SK-N-SH (cell line): ENCODE measurements at regions not wholly inside any gene's neighbourhood (a gene's known extent, or its start where the extent isn't known, plus 50 kb on each side); places are given as distances from the start of the nearest gene placed in this dataset.

Experiments used
- CTCF ChIA-PET: fragments of 300-600, 350-600 bp; formaldehyde crosslinking; extraction: SDS; loops from one replicate; lab custom pipeline; 2021; lab: Yijun Ruan, JAX
- POLR2A ChIA-PET: fragments of 350-600 bp; sonication (Branson Sonifier 250); formaldehyde crosslinking; extraction: SDS; loops from one replicate; lab custom pipeline; 2020; ENCODE audit warnings: antibody characterized with exemption, inconsistent platforms; lab: Yijun Ruan, JAX
- DNase-seq: peaks from one replicate; pipeline ENCODE4 v3.0.0; 2012
- H2AFZ ChIP-seq: fragments of 200-600 bp; sonication (generic); 2 replicates; pipeline ENCODE4 v1.8.1; 2016; ENCODE audit warnings: antibody characterized with exemption, mild to moderate bottlenecking, low read depth
- H3F3A ChIP-seq: fragments of 200-600 bp; sonication (generic); replicated peaks from 2 replicates; pipeline ENCODE3; 2016; ENCODE audit warnings: antibody characterized with exemption, mild to moderate bottlenecking; ENCODE audit not compliant: insufficient read depth
- H3K27ac ChIP-seq, 2 experiments: fragments of 200-500 bp in 1 of 2; fragments of 200-600 bp in 1 of 2; sonication (Bioruptor generic) in 1 of 2; sonication (generic), shearing (Covaris generic) in 1 of 2; 2 replicates each; pipeline versions ENCODE4 v1.5.1 to v1.6.1; 2014 to 2016; ENCODE audit warnings: low read depth in 2 of 2, inconsistent platforms in 1 of 2, low read length in 1 of 2, mild to moderate bottlenecking in 1 of 2, mixed read lengths in 1 of 2
- H3K27me3 ChIP-seq: fragments of 200-600 bp; sonication (generic), shearing (Covaris generic); 2 replicates; pipeline ENCODE4 v1.6.1; 2016; ENCODE audit warnings: mixed run types; ENCODE audit not compliant: insufficient read depth
- H3K36me3 ChIP-seq, 2 experiments: fragments of 200-500 bp in 1 of 2; fragments of 200-600 bp in 1 of 2; sonication (Bioruptor generic) in 1 of 2; sonication (generic) in 1 of 2; replicated peaks in 1 of 2; 2 replicates each; pipeline versions ENCODE3 to v1.5.1; 2014 to 2016; ENCODE audit warnings: low read length in 1 of 2, mild to moderate bottlenecking in 1 of 2; ENCODE audit not compliant: insufficient read depth in 2 of 2, control insufficient read depth in 1 of 2
- H3K4me1 ChIP-seq, 2 experiments: fragments of 200-500 bp in 1 of 2; fragments of 200-600 bp in 1 of 2; sonication (Bioruptor generic) in 1 of 2; sonication (generic), shearing (Covaris generic) in 1 of 2; 2 replicates each; pipeline versions ENCODE4 v1.5.1 to v1.6.1; 2014 to 2016; ENCODE audit warnings: low read depth in 1 of 2, low read length in 1 of 2, mixed run types in 1 of 2; ENCODE audit not compliant: insufficient read depth in 2 of 2, control insufficient read depth in 1 of 2
- H3K4me2 ChIP-seq: fragments of 200-600 bp; sonication (generic), shearing (Covaris generic); 2 replicates; pipeline ENCODE4 v1.6.1; 2017; ENCODE audit warnings: mixed run types
- H3K4me3 ChIP-seq, 2 experiments: fragments of 200-500 bp in 1 of 2; fragments of 200-600 bp in 1 of 2; sonication (Bioruptor generic) in 1 of 2; sonication (generic), shearing (Covaris generic) in 1 of 2; 2 replicates each; pipeline versions ENCODE4 v1.5.1 to v1.8.1; 2014 to 2016; ENCODE audit warnings: low read depth in 2 of 2, inconsistent platforms in 1 of 2, low read length in 1 of 2, mild to moderate bottlenecking in 1 of 2, mixed read lengths in 1 of 2, moderate library complexity in 1 of 2
- H3K79me2 ChIP-seq: fragments of 200-600 bp; sonication (generic); 2 replicates; pipeline ENCODE4 v1.8.1; 2017; ENCODE audit warnings: mild to moderate bottlenecking; ENCODE audit not compliant: insufficient read depth
- H3K9ac ChIP-seq: fragments of 200-600 bp; sonication (generic); 2 replicates; pipeline ENCODE4 v1.6.1; 2017; ENCODE audit warnings: mixed run types
- H3K9me2 ChIP-seq: fragments of 200-600 bp; sonication (generic); 2 replicates; pipeline ENCODE4 v1.6.1; 2017; ENCODE audit warnings: mixed run types
- H3K9me3 ChIP-seq: fragments of 200-600 bp; sonication (generic); 2 replicates; pipeline ENCODE4 v1.6.1; 2017; ENCODE audit warnings: mixed run types, mild to moderate bottlenecking, moderate library complexity
- H4K20me1 ChIP-seq: fragments of 200-600 bp; sonication (generic); 2 replicates; pipeline ENCODE4 v1.6.1; 2017; ENCODE audit warnings: mild to moderate bottlenecking, mixed run types; ENCODE audit not compliant: insufficient read depth
- CHD2 ChIP-seq: fragments of 150-350 bp; IDR thresholded peaks from 2 replicates; pipeline ENCODE4 v1.6.1; 2018; ENCODE audit warnings: low read length; ENCODE audit not compliant: partially characterized antibody
- ELF1 ChIP-seq: IDR thresholded peaks from 2 replicates; pipeline ENCODE4 v1.4.0; 2012
- EP300 ChIP-seq, 2 experiments: IDR thresholded peaks; 2 replicates each; pipeline versions ENCODE4 v1.4.0 to v1.6.1; 2012; ENCODE audit warnings: borderline replicate concordance in 1 of 2, low read depth in 1 of 2, low read length in 1 of 2
- FOXM1 ChIP-seq: IDR thresholded peaks from 2 replicates; pipeline ENCODE4 v1.4.0; 2012; ENCODE audit warnings: low read depth, mild to moderate bottlenecking
- JUND ChIP-seq: IDR thresholded peaks from 2 replicates; pipeline ENCODE4 v1.4.0; 2012
- MEF2A ChIP-seq: IDR thresholded peaks from 2 replicates; pipeline ENCODE4 v1.4.0; 2012; ENCODE audit warnings: low read depth, borderline replicate concordance
- MXI1 ChIP-seq: IDR thresholded peaks from 2 replicates; pipeline ENCODE4 v1.6.1; 2012; ENCODE audit warnings: mild to moderate bottlenecking, low read depth, low read length, improper control_type of control experiment
- NFIC ChIP-seq: IDR thresholded peaks from 2 replicates; pipeline ENCODE4 v1.4.0; 2012; ENCODE audit warnings: borderline replicate concordance
- POLR2AphosphoS5 ChIP-seq: IDR thresholded peaks from 2 replicates; pipeline ENCODE4 v1.6.1; 2012; ENCODE audit warnings: low read depth, low read length
- RAD21 ChIP-seq: IDR thresholded peaks from 2 replicates; pipeline ENCODE4 v1.6.1; 2012; ENCODE audit warnings: mild to moderate bottlenecking, low read length
- RFX5 ChIP-seq: IDR thresholded peaks from 2 replicates; pipeline ENCODE4 v1.6.1; 2012; ENCODE audit warnings: mild to moderate bottlenecking, improper control_type of control experiment, low read length
- SIN3A ChIP-seq: IDR thresholded peaks from 2 replicates; pipeline ENCODE4 v1.6.1; 2012; ENCODE audit warnings: low read depth, mild to moderate bottlenecking, low read length, moderate library complexity, borderline replicate concordance
- SMC3 ChIP-seq: IDR thresholded peaks from 2 replicates; pipeline ENCODE4 v1.6.1; 2012; ENCODE audit warnings: low read depth, low read length, improper control_type of control experiment
- TAF1 ChIP-seq: IDR thresholded peaks from 2 replicates; pipeline ENCODE4 v1.6.1; 2012; ENCODE audit warnings: low read depth, mild to moderate bottlenecking, low read length, moderate library complexity, borderline replicate concordance
- YY1 ChIP-seq: IDR thresholded peaks from 2 replicates; pipeline ENCODE4 v1.4.0; 2012; ENCODE audit warnings: low read depth, mild to moderate bottlenecking
- WGBS: methylation state at CpG from one replicate; pipeline ENCODE4 v1.1.6; 2017; ENCODE audit warnings: low lambda C conversion rate; 5-methylcytosine and 5-hydroxymethylcytosine counted together
- TF ChIP-seq, protein P1 (sequence below): IDR thresholded peaks from 2 replicates; pipeline ENCODE4; 2012
- TF ChIP-seq, protein P2 (sequence below): IDR thresholded peaks from 2 replicates; pipeline ENCODE4 v1.4.0; 2012; ENCODE audit warnings: low read depth, borderline replicate concordance
- TF ChIP-seq, protein P3 (sequence below): IDR thresholded peaks from 2 replicates; pipeline ENCODE4 v1.4.0; 2012; ENCODE audit warnings: low read depth, borderline replicate concordance
- TF ChIP-seq, protein P4 (sequence below): IDR thresholded peaks from 2 replicates; pipeline ENCODE4 v1.4.0; 2012; ENCODE audit warnings: low read depth
- TF ChIP-seq, protein P5 (sequence below): IDR thresholded peaks from 2 replicates; pipeline ENCODE4 v1.6.1; 2012; ENCODE audit warnings: mild to moderate bottlenecking, low read depth, low read length, moderate library complexity

DNA sequence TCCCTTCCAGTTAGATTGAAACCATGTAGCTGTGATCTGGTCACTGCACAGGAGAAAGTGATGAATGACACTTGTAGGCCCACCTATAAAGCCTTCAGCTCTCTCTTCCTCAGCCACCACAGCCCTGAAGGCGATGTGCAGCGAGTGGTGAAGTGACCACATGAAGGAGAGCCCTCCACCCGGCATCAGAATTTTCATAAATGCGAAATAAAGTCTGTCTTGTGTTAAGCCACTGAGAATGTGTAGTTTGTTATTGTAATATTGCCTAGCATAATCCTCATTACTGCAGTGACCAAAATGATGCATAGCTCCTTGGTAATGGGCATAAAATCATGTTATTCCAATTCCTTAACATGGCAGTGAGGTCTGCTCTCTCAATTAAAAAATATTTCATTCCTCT, 122.1 kb upstream of the LYPLAL1 start:
- ChIA-PET CTCF (no interaction called here), POLR2A (no interaction called here)
- WGBS, result 74% methylated on average over 4 of the region's 4 CpGs
- Histone ChIP-seq H3K4me1 (no peaks in the 10 kb centered on the region; a peak in 1 of 4 replicates), H3K36me3 (no peaks in the 10 kb centered on the region), H3F3A (no peaks in the 10 kb centered on the region), H3K27ac (no peak overlapping the region), H3K27me3 (no peaks in the 10 kb centered on the region), H3K79me2 (no peaks in the 10 kb centered on the region), H2AFZ (no peak overlapping the region), H4K20me1 (no peaks in the 10 kb centered on the region), H3K9ac (no peak overlapping the region), H3K4me2 (no peak overlapping the region), H3K9me3 (no peaks in the 10 kb centered on the region), H3K4me3 (no peak overlapping the region), H3K9me2 (no peaks in the 10 kb centered on the region)
- no peak for DNase-seq
- TF ChIP-seq, protein P1, sequence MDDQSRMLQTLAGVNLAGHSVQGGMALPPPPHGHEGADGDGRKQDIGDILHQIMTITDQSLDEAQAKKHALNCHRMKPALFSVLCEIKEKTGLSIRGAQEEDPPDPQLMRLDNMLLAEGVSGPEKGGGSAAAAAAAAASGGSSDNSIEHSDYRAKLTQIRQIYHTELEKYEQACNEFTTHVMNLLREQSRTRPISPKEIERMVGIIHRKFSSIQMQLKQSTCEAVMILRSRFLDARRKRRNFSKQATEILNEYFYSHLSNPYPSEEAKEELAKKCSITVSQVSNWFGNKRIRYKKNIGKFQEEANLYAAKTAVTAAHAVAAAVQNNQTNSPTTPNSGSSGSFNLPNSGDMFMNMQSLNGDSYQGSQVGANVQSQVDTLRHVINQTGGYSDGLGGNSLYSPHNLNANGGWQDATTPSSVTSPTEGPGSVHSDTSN, result no peak
- TF ChIP-seq RFX5, result no peak
- TF ChIP-seq EP300 (IDR thresholded peaks at IDR 0.05; ENCODE audit: borderline replicate concordance in 1 of 2, low read depth in 1 of 2, low read length in 1 of 2), result no peak
- no peak for TF ChIP-seq JUND
- no peak for TF ChIP-seq TAF1
- TF ChIP-seq SIN3A, result no peak
- TF ChIP-seq RAD21, result no peak
- TF ChIP-seq, protein P2, sequence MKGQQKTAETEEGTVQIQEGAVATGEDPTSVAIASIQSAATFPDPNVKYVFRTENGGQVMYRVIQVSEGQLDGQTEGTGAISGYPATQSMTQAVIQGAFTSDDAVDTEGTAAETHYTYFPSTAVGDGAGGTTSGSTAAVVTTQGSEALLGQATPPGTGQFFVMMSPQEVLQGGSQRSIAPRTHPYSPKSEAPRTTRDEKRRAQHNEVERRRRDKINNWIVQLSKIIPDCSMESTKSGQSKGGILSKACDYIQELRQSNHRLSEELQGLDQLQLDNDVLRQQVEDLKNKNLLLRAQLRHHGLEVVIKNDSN, result no peak
- no peak for TF ChIP-seq FOXM1
- no peak for TF ChIP-seq MXI1
- TF ChIP-seq SMC3, result no peak
- no peak for TF ChIP-seq NFIC

DNA sequence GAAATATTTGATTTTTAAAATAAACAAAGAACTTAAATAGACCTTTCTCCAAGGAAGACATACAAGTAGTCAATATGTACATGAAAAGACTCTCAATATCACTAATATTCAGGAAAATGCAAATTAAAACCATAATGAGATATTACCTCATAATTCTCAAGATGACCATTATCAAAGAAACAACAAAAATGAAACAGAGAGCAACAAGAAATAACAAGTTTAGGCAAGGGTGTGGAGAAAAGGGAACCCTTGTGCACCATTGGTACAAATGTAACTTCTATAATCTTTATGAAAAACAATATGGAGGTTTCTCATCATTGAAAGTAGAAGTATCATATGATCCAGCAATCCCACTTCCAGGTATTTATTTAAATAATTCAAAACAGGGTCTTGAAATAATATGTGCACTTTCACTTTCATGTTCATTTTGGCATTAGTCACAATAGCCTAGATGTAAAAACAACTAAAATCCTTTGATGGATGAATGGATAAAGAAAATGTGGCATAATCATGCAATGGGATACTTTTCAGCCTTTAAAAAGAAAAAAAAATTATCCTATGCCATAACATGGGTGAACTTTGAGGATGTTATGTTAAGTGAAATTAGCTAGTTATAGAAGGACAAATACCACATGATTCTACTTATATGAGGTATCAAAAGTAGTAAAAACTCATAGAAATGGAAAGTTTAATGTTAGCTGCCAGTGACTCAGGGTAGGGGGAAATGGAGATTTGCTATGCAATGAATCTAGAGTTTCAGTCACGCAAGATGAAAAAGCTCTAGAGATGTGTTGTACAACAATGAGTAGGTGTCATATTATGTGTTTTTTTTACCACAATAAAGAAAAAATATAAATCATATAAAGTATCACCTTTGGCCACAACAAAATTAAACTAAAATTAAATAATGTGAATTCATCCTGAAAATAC, 114.5 kb upstream of the LYPLAL1 start:
- Histone ChIP-seq H4K20me1 (no peaks in the 10 kb centered on the region), H3K4me2 (no peak overlapping the region), H3F3A (no peaks in the 10 kb centered on the region), H3K79me2 (no peaks in the 10 kb centered on the region), H3K27ac (no peak overlapping the region), H3K4me1 (no peaks in the 10 kb centered on the region), H3K36me3 (no peaks in the 10 kb centered on the region), H3K9ac (no peak overlapping the region), H3K9me2 (no peaks in the 10 kb centered on the region), H3K9me3 (peaks cover 12% of the 10 kb centered on the region; the same call in 1 of the 2 replicates), H3K4me3 (no peak overlapping the region), H3K27me3 (no peaks in the 10 kb centered on the region), H2AFZ (no peak overlapping the region)
- 95% methylated on average over 1 of the region's 1 CpG for WGBS
- DNase-seq, result no peak
- ChIA-PET POLR2A (no interaction called here), CTCF (no interaction called here)
- TF ChIP-seq CHD2 (no peak), SIN3A (no peak), POLR2AphosphoS5 (no peak), ELF1 (no peak), YY1 (no peak), NFIC (no peak), MEF2A (no peak), SMC3 (no peak)
- TF ChIP-seq, protein P3, sequence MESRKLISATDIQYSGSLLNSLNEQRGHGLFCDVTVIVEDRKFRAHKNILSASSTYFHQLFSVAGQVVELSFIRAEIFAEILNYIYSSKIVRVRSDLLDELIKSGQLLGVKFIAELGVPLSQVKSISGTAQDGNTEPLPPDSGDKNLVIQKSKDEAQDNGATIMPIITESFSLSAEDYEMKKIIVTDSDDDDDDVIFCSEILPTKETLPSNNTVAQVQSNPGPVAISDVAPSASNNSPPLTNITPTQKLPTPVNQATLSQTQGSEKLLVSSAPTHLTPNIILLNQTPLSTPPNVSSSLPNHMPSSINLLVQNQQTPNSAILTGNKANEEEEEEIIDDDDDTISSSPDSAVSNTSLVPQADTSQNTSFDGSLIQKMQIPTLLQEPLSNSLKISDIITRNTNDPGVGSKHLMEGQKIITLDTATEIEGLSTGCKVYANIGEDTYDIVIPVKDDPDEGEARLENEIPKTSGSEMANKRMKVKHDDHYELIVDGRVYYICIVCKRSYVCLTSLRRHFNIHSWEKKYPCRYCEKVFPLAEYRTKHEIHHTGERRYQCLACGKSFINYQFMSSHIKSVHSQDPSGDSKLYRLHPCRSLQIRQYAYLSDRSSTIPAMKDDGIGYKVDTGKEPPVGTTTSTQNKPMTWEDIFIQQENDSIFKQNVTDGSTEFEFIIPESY, result no peak
- TF ChIP-seq, protein P4, sequence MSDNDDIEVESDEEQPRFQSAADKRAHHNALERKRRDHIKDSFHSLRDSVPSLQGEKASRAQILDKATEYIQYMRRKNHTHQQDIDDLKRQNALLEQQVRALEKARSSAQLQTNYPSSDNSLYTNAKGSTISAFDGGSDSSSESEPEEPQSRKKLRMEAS, result no peak
- TF ChIP-seq, protein P5, sequence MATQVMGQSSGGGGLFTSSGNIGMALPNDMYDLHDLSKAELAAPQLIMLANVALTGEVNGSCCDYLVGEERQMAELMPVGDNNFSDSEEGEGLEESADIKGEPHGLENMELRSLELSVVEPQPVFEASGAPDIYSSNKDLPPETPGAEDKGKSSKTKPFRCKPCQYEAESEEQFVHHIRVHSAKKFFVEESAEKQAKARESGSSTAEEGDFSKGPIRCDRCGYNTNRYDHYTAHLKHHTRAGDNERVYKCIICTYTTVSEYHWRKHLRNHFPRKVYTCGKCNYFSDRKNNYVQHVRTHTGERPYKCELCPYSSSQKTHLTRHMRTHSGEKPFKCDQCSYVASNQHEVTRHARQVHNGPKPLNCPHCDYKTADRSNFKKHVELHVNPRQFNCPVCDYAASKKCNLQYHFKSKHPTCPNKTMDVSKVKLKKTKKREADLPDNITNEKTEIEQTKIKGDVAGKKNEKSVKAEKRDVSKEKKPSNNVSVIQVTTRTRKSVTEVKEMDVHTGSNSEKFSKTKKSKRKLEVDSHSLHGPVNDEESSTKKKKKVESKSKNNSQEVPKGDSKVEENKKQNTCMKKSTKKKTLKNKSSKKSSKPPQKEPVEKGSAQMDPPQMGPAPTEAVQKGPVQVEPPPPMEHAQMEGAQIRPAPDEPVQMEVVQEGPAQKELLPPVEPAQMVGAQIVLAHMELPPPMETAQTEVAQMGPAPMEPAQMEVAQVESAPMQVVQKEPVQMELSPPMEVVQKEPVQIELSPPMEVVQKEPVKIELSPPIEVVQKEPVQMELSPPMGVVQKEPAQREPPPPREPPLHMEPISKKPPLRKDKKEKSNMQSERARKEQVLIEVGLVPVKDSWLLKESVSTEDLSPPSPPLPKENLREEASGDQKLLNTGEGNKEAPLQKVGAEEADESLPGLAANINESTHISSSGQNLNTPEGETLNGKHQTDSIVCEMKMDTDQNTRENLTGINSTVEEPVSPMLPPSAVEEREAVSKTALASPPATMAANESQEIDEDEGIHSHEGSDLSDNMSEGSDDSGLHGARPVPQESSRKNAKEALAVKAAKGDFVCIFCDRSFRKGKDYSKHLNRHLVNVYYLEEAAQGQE, result no peak
